ENCODE measurements at regions not wholly inside any gene's neighbourhood (a gene's known extent, or its start where the extent isn't known, plus 50 kb on each side); places are given as distances from the start of the nearest gene placed in this dataset.

DNA sequence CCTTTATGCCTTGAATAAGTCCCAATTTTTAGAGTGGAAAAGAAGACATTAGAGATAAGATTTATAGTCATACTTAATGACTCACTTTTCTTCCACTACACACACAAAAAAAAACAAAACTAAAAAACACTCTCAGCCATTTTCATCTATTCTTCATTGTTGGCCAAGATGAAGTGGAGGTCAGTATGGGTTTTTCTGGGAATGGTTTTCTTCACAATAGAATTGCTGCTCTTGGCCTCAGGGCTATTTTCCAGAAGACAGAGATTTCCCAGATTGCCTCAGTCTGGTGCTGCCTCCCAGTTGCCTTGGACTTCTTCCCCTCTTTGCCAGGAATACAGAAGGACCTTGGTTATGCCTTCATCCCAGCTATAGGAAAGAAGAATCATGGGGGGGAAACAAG is 463.7 kb downstream of the TMEM232 start:
- intact Hi-C loops (cut with micrococcal nuclease; ENCODE audit: unreplicated experiment) (no loop called here), in situ Hi-C loops (cut with HindIII; ENCODE audit: low pct_unique_long_range_greater_than_20kb, low sequenced_read_pairs) (no loop called here)
- Histone ChIP-seq H3K36me3 (ENCODE audit: control insufficient read depth, insufficient read depth, low read length) (no peaks in the 10 kb centered on the region), H3K4me1 (ENCODE audit: control insufficient read depth, insufficient read depth, low read length) (no peaks in the 10 kb centered on the region), H3K27me3 (ENCODE audit: control insufficient read depth, insufficient read depth, low read length) (no peaks in the 10 kb centered on the region), H3K27ac (ENCODE audit: low read length) (no peak overlapping the region), H3K9me3 (ENCODE audit: control insufficient read depth, insufficient read depth, low read depth, low read length) (no peaks in the 10 kb centered on the region), H3K4me3 (ENCODE audit: low read depth in 2 of 2, low read length in 2 of 2) (no peak overlapping the region)
- POLR2A ChIA-PET: no interaction called here
- ATAC-seq: no peak
- no TSS peak for BruUV-seq (replicated peaks)
- DNase-seq (ENCODE audit: low read depth, low spot score): no peak
- TF ChIP-seq SIN3A (IDR thresholded peaks at IDR 0.05; ENCODE audit: borderline replicate concordance, insufficient read depth, low read depth, low read length) (no peak), TCF7L2 (IDR thresholded peaks at IDR 0.05; ENCODE audit: low read depth, low read length) (no peak), POLR2AphosphoS5 (IDR thresholded peaks at IDR 0.05; ENCODE audit: low read depth, low read length) (no peak)
- TF ChIP-seq, protein P1, sequence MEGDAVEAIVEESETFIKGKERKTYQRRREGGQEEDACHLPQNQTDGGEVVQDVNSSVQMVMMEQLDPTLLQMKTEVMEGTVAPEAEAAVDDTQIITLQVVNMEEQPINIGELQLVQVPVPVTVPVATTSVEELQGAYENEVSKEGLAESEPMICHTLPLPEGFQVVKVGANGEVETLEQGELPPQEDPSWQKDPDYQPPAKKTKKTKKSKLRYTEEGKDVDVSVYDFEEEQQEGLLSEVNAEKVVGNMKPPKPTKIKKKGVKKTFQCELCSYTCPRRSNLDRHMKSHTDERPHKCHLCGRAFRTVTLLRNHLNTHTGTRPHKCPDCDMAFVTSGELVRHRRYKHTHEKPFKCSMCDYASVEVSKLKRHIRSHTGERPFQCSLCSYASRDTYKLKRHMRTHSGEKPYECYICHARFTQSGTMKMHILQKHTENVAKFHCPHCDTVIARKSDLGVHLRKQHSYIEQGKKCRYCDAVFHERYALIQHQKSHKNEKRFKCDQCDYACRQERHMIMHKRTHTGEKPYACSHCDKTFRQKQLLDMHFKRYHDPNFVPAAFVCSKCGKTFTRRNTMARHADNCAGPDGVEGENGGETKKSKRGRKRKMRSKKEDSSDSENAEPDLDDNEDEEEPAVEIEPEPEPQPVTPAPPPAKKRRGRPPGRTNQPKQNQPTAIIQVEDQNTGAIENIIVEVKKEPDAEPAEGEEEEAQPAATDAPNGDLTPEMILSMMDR (IDR thresholded peaks at IDR 0.05): no peak
- TF ChIP-seq, protein P2, sequence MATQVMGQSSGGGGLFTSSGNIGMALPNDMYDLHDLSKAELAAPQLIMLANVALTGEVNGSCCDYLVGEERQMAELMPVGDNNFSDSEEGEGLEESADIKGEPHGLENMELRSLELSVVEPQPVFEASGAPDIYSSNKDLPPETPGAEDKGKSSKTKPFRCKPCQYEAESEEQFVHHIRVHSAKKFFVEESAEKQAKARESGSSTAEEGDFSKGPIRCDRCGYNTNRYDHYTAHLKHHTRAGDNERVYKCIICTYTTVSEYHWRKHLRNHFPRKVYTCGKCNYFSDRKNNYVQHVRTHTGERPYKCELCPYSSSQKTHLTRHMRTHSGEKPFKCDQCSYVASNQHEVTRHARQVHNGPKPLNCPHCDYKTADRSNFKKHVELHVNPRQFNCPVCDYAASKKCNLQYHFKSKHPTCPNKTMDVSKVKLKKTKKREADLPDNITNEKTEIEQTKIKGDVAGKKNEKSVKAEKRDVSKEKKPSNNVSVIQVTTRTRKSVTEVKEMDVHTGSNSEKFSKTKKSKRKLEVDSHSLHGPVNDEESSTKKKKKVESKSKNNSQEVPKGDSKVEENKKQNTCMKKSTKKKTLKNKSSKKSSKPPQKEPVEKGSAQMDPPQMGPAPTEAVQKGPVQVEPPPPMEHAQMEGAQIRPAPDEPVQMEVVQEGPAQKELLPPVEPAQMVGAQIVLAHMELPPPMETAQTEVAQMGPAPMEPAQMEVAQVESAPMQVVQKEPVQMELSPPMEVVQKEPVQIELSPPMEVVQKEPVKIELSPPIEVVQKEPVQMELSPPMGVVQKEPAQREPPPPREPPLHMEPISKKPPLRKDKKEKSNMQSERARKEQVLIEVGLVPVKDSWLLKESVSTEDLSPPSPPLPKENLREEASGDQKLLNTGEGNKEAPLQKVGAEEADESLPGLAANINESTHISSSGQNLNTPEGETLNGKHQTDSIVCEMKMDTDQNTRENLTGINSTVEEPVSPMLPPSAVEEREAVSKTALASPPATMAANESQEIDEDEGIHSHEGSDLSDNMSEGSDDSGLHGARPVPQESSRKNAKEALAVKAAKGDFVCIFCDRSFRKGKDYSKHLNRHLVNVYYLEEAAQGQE (IDR thresholded peaks at IDR 0.05; ENCODE audit: insufficient read depth in 1 of 2, low read depth in 2 of 2, low read length in 1 of 2): no peak
- CTCF ChIA-PET: no interaction called here

DNA sequence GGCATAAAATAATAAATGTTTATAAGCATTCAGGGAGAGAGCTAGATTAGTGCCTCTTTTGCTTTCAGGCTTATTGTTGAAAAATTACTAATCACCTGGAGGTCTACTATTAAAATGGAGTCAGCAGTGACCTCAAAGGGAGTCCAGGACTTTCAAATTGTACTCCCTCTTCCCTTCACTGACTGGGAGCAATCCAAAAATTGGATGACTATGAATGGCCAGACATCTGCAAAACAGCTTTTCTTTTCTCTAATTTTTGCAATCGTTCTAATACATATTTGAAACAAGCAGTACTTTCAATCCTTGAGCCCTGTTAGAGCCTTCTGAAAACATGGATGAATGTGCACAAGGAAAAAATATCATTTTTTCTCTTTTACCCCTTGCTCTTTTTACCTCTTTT is 461.8 kb downstream of the TMEM232 start:
- ChIA-PET CTCF (no interaction called here), POLR2A (no interaction called here)

More for the DNA sequence above, 461.8 kb downstream of the TMEM232 start:
- Histone ChIP-seq H3K27me3 (ENCODE audit: control insufficient read depth, insufficient read depth, low read length) (no peaks in the 10 kb centered on the region), H3K36me3 (ENCODE audit: control insufficient read depth, insufficient read depth, low read length) (no peaks in the 10 kb centered on the region), H3K27ac (ENCODE audit: low read length) (no peak overlapping the region), H3K4me3 (ENCODE audit: low read depth in 2 of 2, low read length in 2 of 2) (no peak overlapping the region), H3K9me3 (ENCODE audit: control insufficient read depth, insufficient read depth, low read depth, low read length) (no peaks in the 10 kb centered on the region), H3K4me1 (ENCODE audit: control insufficient read depth, insufficient read depth, low read length) (no peaks in the 10 kb centered on the region)
- no TSS peak for BruUV-seq (replicated peaks)
- DNase-seq (ENCODE audit: low read depth, low spot score): no peak
- intact Hi-C loops (cut with micrococcal nuclease; ENCODE audit: unreplicated experiment): no loop called here
- in situ Hi-C loops (cut with HindIII; ENCODE audit: low pct_unique_long_range_greater_than_20kb, low sequenced_read_pairs): no loop called here
- no peak for ATAC-seq
- TF ChIP-seq SIN3A (IDR thresholded peaks at IDR 0.05; ENCODE audit: borderline replicate concordance, insufficient read depth, low read depth, low read length) (no peak), POLR2AphosphoS5 (IDR thresholded peaks at IDR 0.05; ENCODE audit: low read depth, low read length) (no peak), TCF7L2 (IDR thresholded peaks at IDR 0.05; ENCODE audit: low read depth, low read length) (no peak)
- TF ChIP-seq, protein P2 (IDR thresholded peaks at IDR 0.05; ENCODE audit: insufficient read depth in 1 of 2, low read depth in 2 of 2, low read length in 1 of 2): no peak
- TF ChIP-seq, protein P1 (IDR thresholded peaks at IDR 0.05): no peak

Measured in Panc1 (cell line).